HepG2 (cell line): ENCODE measurements at regions not wholly inside any gene's neighbourhood (a gene's known extent, or its start where the extent isn't known, plus 50 kb on each side); places are given as distances from the start of the nearest gene placed in this dataset.

Experiments
- ATAC-seq: fragments of 200-7000 bp; cut with Tn5 transposase; 3 replicates; pipeline ENCODE4 v1.9.1; 2020; ENCODE audit warnings: mild to moderate bottlenecking, moderate library complexity
- BruUV-seq: library from RNA; stranded (reverse); fragments of 400-500 nt; replicated peaks from 2 replicates; lab custom pipeline; 2021; lab: Mats Ljungman, UMichigan
- CTCF ChIA-PET: fragments of 300-600 bp; formaldehyde crosslinking; extraction: SDS; loops from one replicate; lab custom pipeline; 2021; ENCODE audit warnings: low total read pairs, inconsistent platforms, low intra/inter-chr PET ratio; lab: Yijun Ruan, JAX
- POLR2A ChIA-PET: fragments of 350-600 bp; sonication (Branson Sonifier 250); formaldehyde crosslinking; loops from one replicate; lab custom pipeline; 2020; ENCODE audit warnings: antibody characterized with exemption, inconsistent platforms; lab: Yijun Ruan, JAX
- DNase-seq: peaks from one replicate; pipeline ENCODE4 v3.0.0-alpha.2; 2015; ENCODE audit warnings: low spot score
- FAIRE-seq: peaks from 3 replicates; lab custom pipeline; 2011; peaks lifted over from hg19 to GRCh38; lab: Jason Lieb, UNC
- H2AFZ ChIP-seq: one replicate; pipeline ENCODE4 v1.6.1; 2011; ENCODE audit warnings: low read length, inconsistent platforms
- H3K27ac ChIP-seq: fragments of 300-600 bp; 3 replicates; pipeline ENCODE4 v1.8.0; 2011; ENCODE audit warnings: mixed run types, mild to moderate bottlenecking, mixed read lengths, low read length, inconsistent platforms; ENCODE audit not compliant: insufficient read depth; ENCODE audit errors: extremely low read length
- H3K27me3 ChIP-seq, 2 experiments: fragments of 200-600 bp in 1 of 2; 2 replicates in 1 of 2; 3 replicates in 1 of 2; pipeline versions ENCODE4 v1.6.0 to v1.8.0; 2011; ENCODE audit warnings: low read length in 2 of 2, mild to moderate bottlenecking in 2 of 2, moderate library complexity in 2 of 2, inconsistent platforms in 1 of 2; ENCODE audit not compliant: insufficient read depth in 2 of 2, control insufficient read depth in 1 of 2
- H3K36me3 ChIP-seq, 2 experiments: fragments of 200-600 bp in 1 of 2; replicated peaks in 1 of 2; 2 replicates in 1 of 2; 3 replicates in 1 of 2; pipeline versions ENCODE4 v1.5.1 to v1.8.0; 2011; ENCODE audit warnings: low read length in 2 of 2, inconsistent platforms in 1 of 2; ENCODE audit not compliant: insufficient read depth in 2 of 2, control insufficient read depth in 1 of 2
- H3K4me1 ChIP-seq: 2 replicates; pipeline ENCODE4 v1.5.1; 2012; ENCODE audit warnings: low read length, inconsistent platforms; ENCODE audit not compliant: insufficient read depth
- H3K4me2 ChIP-seq: 2 replicates; pipeline ENCODE4 v1.6.0; 2011; ENCODE audit warnings: low read depth, low read length, inconsistent platforms
- H3K4me3 ChIP-seq, 3 experiments: fragments of 200-600 bp in 1 of 3; sonication (generic), shearing (Covaris generic) in 1 of 3; replicated peaks in 1 of 3; 2 replicates each; pipeline ENCODE4 v1.5.1; 2011 to 2016; ENCODE audit warnings: low read length in 3 of 3, inconsistent platforms in 2 of 3, low read depth in 2 of 3, mild to moderate bottlenecking in 2 of 3, control low read depth in 1 of 3, mixed read lengths in 1 of 3; ENCODE audit not compliant: insufficient read depth in 1 of 3
- H3K79me2 ChIP-seq: one replicate; pipeline ENCODE4 v1.6.1; 2011; ENCODE audit warnings: low read length, inconsistent platforms; ENCODE audit not compliant: insufficient read depth
- H3K9ac ChIP-seq: 2 replicates; pipeline ENCODE4 v1.6.0; 2011; ENCODE audit warnings: mild to moderate bottlenecking, low read depth, low read length, inconsistent platforms; ENCODE audit not compliant: insufficient read depth
- H3K9me3 ChIP-seq: 2 replicates; pipeline ENCODE4 v1.5.1; 2012; ENCODE audit warnings: mild to moderate bottlenecking, low read length
- H4K20me1 ChIP-seq: 2 replicates; pipeline ENCODE4 v1.6.0; 2011; ENCODE audit warnings: inconsistent platforms, mild to moderate bottlenecking, low read length, moderate library complexity; ENCODE audit not compliant: insufficient read depth
- BRF2 ChIP-seq: sonication (generic); formaldehyde crosslinking; IDR thresholded peaks from 2 replicates; pipeline ENCODE4 v1.8.1; 2022; ENCODE audit warnings: mild to moderate bottlenecking, missing genetic modification reagents
- ERF ChIP-seq: IDR thresholded peaks from 2 replicates; pipeline ENCODE4 v1.6.1; 2018; ENCODE audit warnings: missing biosample characterization, missing genetic modification reagents
- NCOA1 ChIP-seq: sonication (generic); formaldehyde crosslinking; IDR thresholded peaks from 2 replicates; pipeline ENCODE4 v1.9.0; 2021; ENCODE audit warnings: missing genetic modification reagents
- ZHX1 ChIP-seq: sonication (generic); formaldehyde crosslinking; IDR thresholded peaks from 2 replicates; pipeline ENCODE4 v1.8.1; 2022; ENCODE audit warnings: low read depth, mild to moderate bottlenecking, missing genetic modification reagents
- ZNF407 ChIP-seq: sonication (generic); formaldehyde crosslinking; IDR thresholded peaks from one replicate; pipeline ENCODE4 v1.5.1; 2020; ENCODE audit warnings: mild to moderate bottlenecking, missing genetic modification reagents; ENCODE audit errors: not compliant biosample characterization
- ZNF503 ChIP-seq: sonication (generic); formaldehyde crosslinking; IDR thresholded peaks from 2 replicates; pipeline ENCODE4 v1.4.0; 2020; ENCODE audit warnings: missing genetic modification reagents
- ZSCAN5A ChIP-seq: sonication (generic); formaldehyde crosslinking; IDR thresholded peaks from 2 replicates; pipeline ENCODE4 v1.8.0; 2022; ENCODE audit warnings: mild to moderate bottlenecking, missing genetic modification reagents, borderline replicate concordance
- WGBS: methylation state at CpG from one replicate; pipeline ENCODE4 v1.1.6; 2017; ENCODE audit warnings: low lambda C conversion rate; 5-methylcytosine and 5-hydroxymethylcytosine counted together
- in situ Hi-C: cut with HindIII; loops from 2 replicates; pipeline ENCODE4 v1.10.0; 2017; ENCODE audit warnings: low pct_unique_long_range_greater_than_20kb; ENCODE audit not compliant: extremely low pct_ligation_motif_present
- intact Hi-C: fragments of 100-400 bp; cut with micrococcal nuclease; formaldehyde crosslinking; loops from one replicate; pipeline ENCODE4 v1.10.0; 2022; ENCODE audit not compliant: unreplicated experiment

GRCh38 chr1:5552787-5553484 lies 439.3 kb downstream of the NPHP4 start:
- no TSS peak for BruUV-seq
- ATAC-seq = no peak
- no peak overlapping the region for H3K9ac ChIP-seq
- ChIA-PET POLR2A (no interaction called here), CTCF (no interaction called here)
- in situ Hi-C loops (no loop called here), intact Hi-C loops (no loop called here)
- H2AFZ ChIP-seq = no peak overlapping the region
- no peaks in the 10 kb centered on the region for H3K4me1 ChIP-seq
- H3K36me3 ChIP-seq = no peaks in the 10 kb centered on the region
- H3K4me2 ChIP-seq = no peak overlapping the region
- no peaks in the 10 kb centered on the region for H3K79me2 ChIP-seq
- FAIRE-seq = no peak
- no peaks in the 10 kb centered on the region; a peak in 1 of 5 replicates for H3K27me3 ChIP-seq
- no peak for DNase-seq
- H3K27ac ChIP-seq = no peak overlapping the region
- TF ChIP-seq ERF (no peak), ZSCAN5A (CRISPR knock-in tag) (no peak), NCOA1 (CRISPR knock-in tag) (no peak), ZNF503 (CRISPR knock-in tag) (no peak), BRF2 (CRISPR knock-in tag) (no peak), ZHX1 (no peak), ZNF407 (no peak)
- H4K20me1 ChIP-seq = no peaks in the 10 kb centered on the region
- H3K9me3 ChIP-seq = no peaks in the 10 kb centered on the region
- WGBS = 0% methylated on average over 2 of the region's 3 CpGs
- no peak overlapping the region for H3K4me3 ChIP-seq
